SH-SY5Y (cell line): ENCODE measurements at regions not wholly inside any gene's neighbourhood (a gene's known extent, or its start where the extent isn't known, plus 50 kb on each side); places are given as distances from the start of the nearest gene placed in this dataset.

ENCODE experiments used
- GATA2 ChIP-seq: IDR thresholded peaks from 2 replicates; pipeline ENCODE4 v1.6.1; 2011; ENCODE audit warnings: mild to moderate bottlenecking, low read depth, low read length
- GATA3 ChIP-seq: IDR thresholded peaks from 2 replicates; pipeline ENCODE4 v1.6.1; 2011; ENCODE audit warnings: low read depth, mild to moderate bottlenecking, low read length, moderate library complexity

- TF ChIP-seq GATA2 (no peak), GATA3 (no peak)
Observed at GRCh38 chr15:61564785-61565184, 335.7 kb upstream of the RORA start.
